Lower lobe of right lung (tissue), 2 donors: ENCODE measurements at regions not wholly inside any gene's neighbourhood (a gene's known extent, or its start where the extent isn't known, plus 50 kb on each side); places are given as distances from the start of the nearest gene placed in this dataset. TPM values are rescaled to one million over a fixed set of nuclear protein-coding genes. Genes with fewer than 3 reads are reported as not detected.

Experiments used
- ATAC-seq, 2 donors: fragments of 200-7000 bp; cut with Tn5 transposase; one replicate each; pipeline ENCODE4 v1.9.1; 2020 to 2022; ENCODE audit warnings: mild to moderate bottlenecking in 2 of 2, moderate library complexity in 2 of 2
- DNase-seq: peaks from one replicate; pipeline ENCODE4 v3.0.0-alpha.2; 2020
- H3K27ac ChIP-seq: fragments of 200-600 bp; one replicate; pipeline ENCODE4 v1.8.0; 2022
- H3K27me3 ChIP-seq: fragments of 200-600 bp; one replicate; pipeline ENCODE4 v1.8.0; 2022; ENCODE audit warnings: low read depth
- H3K36me3 ChIP-seq: fragments of 200-600 bp; one replicate; pipeline ENCODE4 v1.8.0; 2022; ENCODE audit warnings: mild to moderate bottlenecking
- H3K4me1 ChIP-seq: fragments of 200-600 bp; one replicate; pipeline ENCODE4 v1.8.0; 2022
- H3K4me3 ChIP-seq: fragments of 200-600 bp; one replicate; pipeline ENCODE4 v1.8.0; 2022; ENCODE audit warnings: mild to moderate bottlenecking
- H3K9me3 ChIP-seq: fragments of 200-600 bp; one replicate; pipeline ENCODE4 v1.8.0; 2022
- intact Hi-C: fragments of 100-400 bp; cut with DNase I; formaldehyde crosslinking; loops from one replicate; pipeline ENCODE4 v1.11.0; 2022
- microRNA-seq: library from miRNA; unstranded; fragments of <30 nt; microRNA quantifications from one replicate; pipeline ENCODE4 v1.2.0, GENCODE V29; 2020; ENCODE audit warnings: borderline number of aligned reads
- TF ChIP-seq, protein P1 (sequence below): fragments of 200-600 bp; IDR thresholded peaks from one replicate; pipeline ENCODE4 v1.8.0; 2022; ENCODE audit warnings: antibody characterized with exemption, mild to moderate bottlenecking
- donor health status: DM: no; HTN: yes; CAD: no; lungs with severe emphysema.

GRCh38 chr11:11672789-11673188, 51.0 kb upstream of the GALNT18 start:
- no peaks in the 10 kb centered on the region for H3K4me1 ChIP-seq
- DNase-seq: no peak

GRCh38 chr11:11672101-11672500, 50.3 kb upstream of the GALNT18 start:
- TF ChIP-seq, protein P1, sequence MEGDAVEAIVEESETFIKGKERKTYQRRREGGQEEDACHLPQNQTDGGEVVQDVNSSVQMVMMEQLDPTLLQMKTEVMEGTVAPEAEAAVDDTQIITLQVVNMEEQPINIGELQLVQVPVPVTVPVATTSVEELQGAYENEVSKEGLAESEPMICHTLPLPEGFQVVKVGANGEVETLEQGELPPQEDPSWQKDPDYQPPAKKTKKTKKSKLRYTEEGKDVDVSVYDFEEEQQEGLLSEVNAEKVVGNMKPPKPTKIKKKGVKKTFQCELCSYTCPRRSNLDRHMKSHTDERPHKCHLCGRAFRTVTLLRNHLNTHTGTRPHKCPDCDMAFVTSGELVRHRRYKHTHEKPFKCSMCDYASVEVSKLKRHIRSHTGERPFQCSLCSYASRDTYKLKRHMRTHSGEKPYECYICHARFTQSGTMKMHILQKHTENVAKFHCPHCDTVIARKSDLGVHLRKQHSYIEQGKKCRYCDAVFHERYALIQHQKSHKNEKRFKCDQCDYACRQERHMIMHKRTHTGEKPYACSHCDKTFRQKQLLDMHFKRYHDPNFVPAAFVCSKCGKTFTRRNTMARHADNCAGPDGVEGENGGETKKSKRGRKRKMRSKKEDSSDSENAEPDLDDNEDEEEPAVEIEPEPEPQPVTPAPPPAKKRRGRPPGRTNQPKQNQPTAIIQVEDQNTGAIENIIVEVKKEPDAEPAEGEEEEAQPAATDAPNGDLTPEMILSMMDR: no peak
- intact Hi-C loops: no loop called here
- H3K27ac ChIP-seq: no peak overlapping the region
- H3K27me3 ChIP-seq: no peaks in the 10 kb centered on the region
- ATAC-seq (no peak), DNase-seq (no peak)
- H3K36me3 ChIP-seq: no peaks in the 10 kb centered on the region
- H3K4me3 ChIP-seq: no peak overlapping the region
- H3K4me1 ChIP-seq: no peaks in the 10 kb centered on the region
- no peaks in the 10 kb centered on the region for H3K9me3 ChIP-seq

More at GRCh38 chr11:11672789-11673188, 51.0 kb upstream of the GALNT18 start:
- H3K27ac ChIP-seq: no peak overlapping the region
- no peaks in the 10 kb centered on the region for H3K36me3 ChIP-seq
- intact Hi-C loops: no loop called here
- no peak overlapping the region for H3K4me3 ChIP-seq
- TF ChIP-seq, protein P1: no peak
- ATAC-seq: no peak
- no peaks in the 10 kb centered on the region for H3K27me3 ChIP-seq
- no peaks in the 10 kb centered on the region for H3K9me3 ChIP-seq

Small RNAs in the stretch of these regions (microRNA-seq; reads per million reads assigned to microRNA genes)
- not detected for gene MIR8070
